ENCODE measurements at regions not wholly inside any gene's neighbourhood (a gene's known extent, or its start where the extent isn't known, plus 50 kb on each side); places are given as distances from the start of the nearest gene placed in this dataset.

DNA sequence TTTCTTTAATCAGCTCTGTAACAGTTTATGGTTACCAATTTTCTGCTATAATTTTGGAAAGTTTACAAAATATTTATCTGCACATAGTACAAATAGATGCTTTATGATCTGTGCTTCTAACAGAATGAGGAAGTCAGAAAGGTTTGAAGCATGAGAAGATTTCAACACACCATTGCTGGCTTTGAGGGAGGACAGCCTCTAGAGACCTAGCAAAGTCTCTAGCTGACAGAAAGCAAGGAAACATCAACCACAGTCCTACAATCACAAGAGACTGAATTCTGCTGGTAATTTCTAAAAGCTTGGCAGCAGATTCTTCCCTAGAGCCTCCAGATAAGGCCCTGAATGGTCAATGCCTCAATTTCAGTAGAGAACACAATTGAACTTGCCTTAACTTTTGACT is 750.8 kb upstream of the SLC35B3 start:
- Histone ChIP-seq H3K9ac (ENCODE audit: low read length in 2 of 2) (no peak overlapping the region), H3K4me3 (ENCODE audit: low read length in 2 of 2) (no peak overlapping the region), H3K4me1 (ENCODE audit: control insufficient read depth, insufficient read depth, low read length) (no peaks in the 10 kb centered on the region), H3K27ac (ENCODE audit: low read length) (no peak overlapping the region), H3K36me3 (ENCODE audit: control insufficient read depth in 2 of 2, insufficient read depth in 2 of 2, low read length in 2 of 2) (no peaks in the 10 kb centered on the region), H3K27me3 (ENCODE audit: control insufficient read depth in 1 of 2, insufficient read depth in 2 of 2, low read length in 2 of 2) (no peaks in the 10 kb centered on the region), H3K9me3 (ENCODE audit: control insufficient read depth in 2 of 2, low read length in 2 of 2) (peaks cover 0 to 2% of the 10 kb centered on the region in 2 donors)

DNA sequence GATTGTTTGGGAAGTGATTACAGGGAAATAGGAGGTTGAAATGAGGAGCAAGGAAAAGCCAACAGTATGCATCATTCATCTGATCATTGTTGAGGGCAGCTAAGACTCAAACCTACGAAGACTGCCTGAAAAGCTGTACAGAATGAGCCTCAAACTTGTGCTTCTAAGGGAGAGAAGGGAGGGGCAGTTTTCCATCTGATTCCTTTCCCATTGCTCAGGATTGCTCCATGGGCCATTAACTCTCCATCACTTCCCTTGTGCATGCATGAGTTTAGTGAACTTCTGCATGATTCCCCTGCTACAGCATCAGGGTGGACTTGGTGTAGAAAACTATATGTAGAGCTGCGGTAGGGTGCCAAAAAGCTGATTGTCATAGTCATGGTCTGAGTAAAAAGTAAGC is 742.7 kb upstream of the SLC35B3 start:
- no peak overlapping the region for H3K9ac ChIP-seq (ENCODE audit: low read length in 2 of 2)
- H3K4me3 ChIP-seq (ENCODE audit: low read length in 2 of 2), result no peak overlapping the region
- no peaks in the 10 kb centered on the region for H3K4me1 ChIP-seq (ENCODE audit: control insufficient read depth, insufficient read depth, low read length)
- no peak overlapping the region for H3K27ac ChIP-seq (ENCODE audit: low read length)
- H3K27me3 ChIP-seq (ENCODE audit: control insufficient read depth in 1 of 2, insufficient read depth in 2 of 2, low read length in 2 of 2), result no peaks in the 10 kb centered on the region
- no peaks in the 10 kb centered on the region for H3K36me3 ChIP-seq (ENCODE audit: control insufficient read depth in 2 of 2, insufficient read depth in 2 of 2, low read length in 2 of 2)
- no peaks in the 10 kb centered on the region for H3K9me3 ChIP-seq (ENCODE audit: control insufficient read depth in 2 of 2, low read length in 2 of 2)

DNA sequence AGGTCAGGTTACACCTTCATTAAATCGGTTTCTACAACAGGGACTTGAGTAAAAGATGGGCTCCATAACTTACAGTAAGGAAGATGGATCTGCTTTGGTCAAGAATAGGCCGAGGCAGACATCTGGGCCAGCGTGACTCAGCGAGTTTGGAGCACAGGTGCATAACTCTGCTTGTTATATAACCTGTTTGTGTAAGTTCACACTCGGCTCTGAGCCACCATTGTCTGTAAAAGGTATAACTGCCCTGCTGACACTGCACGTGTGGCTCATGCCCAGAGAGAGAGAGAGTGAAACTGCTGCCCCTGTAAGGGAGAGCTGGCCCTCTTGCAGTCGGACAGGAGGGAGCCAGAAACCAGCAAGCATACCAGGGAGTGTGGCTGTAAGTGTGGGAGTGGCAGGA is 737.9 kb upstream of the SLC35B3 start:
- H3K27ac ChIP-seq (ENCODE audit: low read length), result no peak overlapping the region
- H3K9ac ChIP-seq (ENCODE audit: low read length in 2 of 2), result no peak overlapping the region
- no peak overlapping the region for H3K4me3 ChIP-seq (ENCODE audit: low read length in 2 of 2)
- H3K36me3 ChIP-seq (ENCODE audit: control insufficient read depth in 2 of 2, insufficient read depth in 2 of 2, low read length in 2 of 2), result no peaks in the 10 kb centered on the region
- H3K27me3 ChIP-seq (ENCODE audit: control insufficient read depth in 1 of 2, insufficient read depth in 2 of 2, low read length in 2 of 2), result no peaks in the 10 kb centered on the region
- H3K4me1 ChIP-seq (ENCODE audit: control insufficient read depth, insufficient read depth, low read length), result no peaks in the 10 kb centered on the region
- no peaks in the 10 kb centered on the region for H3K9me3 ChIP-seq (ENCODE audit: control insufficient read depth in 2 of 2, low read length in 2 of 2)

DNA sequence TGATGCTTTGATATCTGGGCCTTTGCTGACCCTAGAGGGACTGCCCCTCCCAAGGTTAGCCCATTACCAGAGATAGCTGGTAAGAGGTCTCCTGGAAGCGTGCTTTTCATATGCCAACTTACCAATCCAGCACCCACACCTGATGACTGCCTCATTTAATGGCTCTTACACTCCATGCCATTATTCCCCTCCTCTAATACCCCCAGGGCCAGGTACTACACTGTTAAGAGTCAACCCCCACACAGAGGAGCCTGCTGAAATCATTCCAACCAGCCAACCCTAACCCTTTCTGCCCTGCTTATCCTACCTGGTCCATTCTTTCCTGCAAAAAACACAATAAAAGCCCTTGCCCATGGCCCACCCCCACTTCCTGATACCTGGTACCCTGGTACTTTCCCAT is 736.8 kb upstream of the SLC35B3 start:
- no peak overlapping the region for H3K9ac ChIP-seq (ENCODE audit: low read length in 2 of 2)
- no peaks in the 10 kb centered on the region for H3K9me3 ChIP-seq (ENCODE audit: control insufficient read depth in 2 of 2, low read length in 2 of 2)
- no peaks in the 10 kb centered on the region for H3K36me3 ChIP-seq (ENCODE audit: control insufficient read depth in 2 of 2, insufficient read depth in 2 of 2, low read length in 2 of 2)
- no peak overlapping the region for H3K4me3 ChIP-seq (ENCODE audit: low read length in 2 of 2)
- H3K27me3 ChIP-seq (ENCODE audit: control insufficient read depth in 1 of 2, insufficient read depth in 2 of 2, low read length in 2 of 2), result no peaks in the 10 kb centered on the region
- no peak overlapping the region for H3K27ac ChIP-seq (ENCODE audit: low read length)
- no peaks in the 10 kb centered on the region for H3K4me1 ChIP-seq (ENCODE audit: control insufficient read depth, insufficient read depth, low read length)

DNA sequence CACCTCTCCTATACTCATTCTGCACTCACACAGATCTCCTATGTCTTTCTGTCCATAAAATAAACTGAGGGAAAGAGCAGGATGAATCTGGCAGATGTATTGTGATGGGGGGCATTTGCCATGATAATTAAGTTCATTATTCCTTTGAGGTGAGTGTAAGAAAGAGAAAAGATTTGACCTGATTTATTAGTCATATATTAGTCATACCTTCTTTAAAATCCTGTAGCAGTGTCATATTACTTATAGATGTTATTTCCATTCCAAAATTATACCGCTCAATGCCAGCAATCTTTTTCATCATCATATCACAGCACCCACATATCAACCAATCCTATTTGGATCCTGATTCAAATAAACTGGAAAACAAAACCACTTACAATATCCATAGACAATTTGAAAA is 733.3 kb upstream of the SLC35B3 start:
- Histone ChIP-seq H3K36me3 (ENCODE audit: control insufficient read depth in 2 of 2, insufficient read depth in 2 of 2, low read length in 2 of 2) (no peaks in the 10 kb centered on the region), H3K4me1 (ENCODE audit: control insufficient read depth, insufficient read depth, low read length) (no peaks in the 10 kb centered on the region), H3K9me3 (ENCODE audit: control insufficient read depth in 2 of 2, low read length in 2 of 2) (no peaks in the 10 kb centered on the region), H3K27ac (ENCODE audit: low read length) (no peak overlapping the region), H3K4me3 (ENCODE audit: low read length in 2 of 2) (no peak overlapping the region), H3K9ac (ENCODE audit: low read length in 2 of 2) (no peak overlapping the region), H3K27me3 (ENCODE audit: control insufficient read depth in 1 of 2, insufficient read depth in 2 of 2, low read length in 2 of 2) (no peaks in the 10 kb centered on the region)

DNA sequence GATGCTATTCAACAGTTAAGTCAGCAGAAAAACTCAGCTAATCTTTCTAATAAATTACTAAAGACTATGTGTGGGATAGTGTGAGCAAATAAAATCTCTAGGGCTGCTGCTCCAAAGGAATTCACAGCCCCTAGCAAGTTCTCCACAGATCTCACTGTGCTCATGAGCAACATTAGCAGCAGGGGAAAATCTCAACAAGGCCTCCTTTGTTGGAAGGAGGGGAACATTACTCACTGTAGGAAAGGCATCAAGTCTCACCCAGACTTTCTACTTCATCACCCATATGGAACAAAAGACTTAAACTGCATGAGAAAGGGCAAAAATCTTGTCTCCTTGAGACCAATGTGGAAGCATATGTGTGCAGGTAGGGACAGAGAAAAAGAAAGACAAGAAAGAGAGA is 726.4 kb upstream of the SLC35B3 start:
- H3K9ac ChIP-seq (ENCODE audit: low read length in 2 of 2), result no peak overlapping the region
- H3K27me3 ChIP-seq (ENCODE audit: control insufficient read depth in 1 of 2, insufficient read depth in 2 of 2, low read length in 2 of 2), result no peaks in the 10 kb centered on the region
- H3K9me3 ChIP-seq (ENCODE audit: control insufficient read depth in 2 of 2, low read length in 2 of 2), result no peaks in the 10 kb centered on the region
- no peaks in the 10 kb centered on the region for H3K36me3 ChIP-seq (ENCODE audit: control insufficient read depth in 2 of 2, insufficient read depth in 2 of 2, low read length in 2 of 2)
- no peaks in the 10 kb centered on the region for H3K4me1 ChIP-seq (ENCODE audit: control insufficient read depth, insufficient read depth, low read length)
- H3K27ac ChIP-seq (ENCODE audit: low read length), result no peak overlapping the region
- H3K4me3 ChIP-seq (ENCODE audit: low read length in 2 of 2), result no peak overlapping the region

DNA sequence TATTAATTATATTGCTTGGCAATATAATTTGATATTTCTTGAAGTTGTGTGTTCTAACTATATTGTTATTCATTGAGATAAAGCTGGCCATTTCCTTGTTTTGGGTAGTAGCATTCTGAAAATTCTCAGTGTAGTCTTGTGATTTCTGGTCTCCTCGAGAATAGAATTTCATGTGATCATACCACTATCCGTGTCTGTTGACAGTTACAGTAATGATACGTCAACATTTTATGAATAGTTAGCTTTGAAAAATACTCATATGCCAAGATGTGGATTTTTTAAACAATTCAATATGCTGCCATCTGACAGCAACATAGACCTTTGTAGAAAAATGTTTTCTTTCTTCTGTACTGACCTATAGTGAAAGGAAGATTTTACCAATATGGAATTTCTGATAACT is 723.7 kb upstream of the SLC35B3 start:
- no peak overlapping the region for H3K9ac ChIP-seq (ENCODE audit: low read length in 2 of 2)
- H3K27ac ChIP-seq (ENCODE audit: low read length), result no peak overlapping the region
- no peaks in the 10 kb centered on the region for H3K9me3 ChIP-seq (ENCODE audit: control insufficient read depth in 2 of 2, low read length in 2 of 2)

DNA sequence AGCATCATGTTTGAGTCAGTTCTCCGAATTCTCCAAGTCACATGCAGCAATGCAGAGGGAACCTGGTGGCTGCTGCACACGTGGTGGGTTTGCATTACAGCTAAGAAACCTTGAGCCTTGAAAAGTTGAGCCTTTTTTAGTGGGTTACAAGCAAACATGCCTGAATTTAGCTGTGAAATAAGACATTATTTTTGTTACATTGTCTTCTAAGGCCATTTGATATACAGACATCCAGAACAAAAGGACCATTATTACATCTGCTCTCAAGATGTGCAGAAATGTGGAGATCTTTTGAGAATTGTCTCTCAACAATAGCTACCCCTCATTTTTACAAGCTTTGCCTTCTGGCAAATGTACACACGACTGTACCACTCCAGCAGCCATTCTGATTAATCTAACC is 720.5 kb upstream of the SLC35B3 start:
- no peaks in the 10 kb centered on the region for H3K27me3 ChIP-seq (ENCODE audit: control insufficient read depth in 1 of 2, insufficient read depth in 2 of 2, low read length in 2 of 2)
- no peak overlapping the region for H3K4me3 ChIP-seq (ENCODE audit: low read length in 2 of 2)
- H3K4me1 ChIP-seq (ENCODE audit: control insufficient read depth, insufficient read depth, low read length), result no peaks in the 10 kb centered on the region
- H3K36me3 ChIP-seq (ENCODE audit: control insufficient read depth in 2 of 2, insufficient read depth in 2 of 2, low read length in 2 of 2), result no peaks in the 10 kb centered on the region
- no peak overlapping the region for H3K27ac ChIP-seq (ENCODE audit: low read length)
- H3K9ac ChIP-seq (ENCODE audit: low read length in 2 of 2), result no peak overlapping the region
- H3K9me3 ChIP-seq (ENCODE audit: control insufficient read depth in 2 of 2, low read length in 2 of 2), result no peaks in the 10 kb centered on the region

More for the DNA sequence above, 723.7 kb upstream of the SLC35B3 start:
- H3K4me3 ChIP-seq (ENCODE audit: low read length in 2 of 2), result no peak overlapping the region
- no peaks in the 10 kb centered on the region for H3K27me3 ChIP-seq (ENCODE audit: control insufficient read depth in 1 of 2, insufficient read depth in 2 of 2, low read length in 2 of 2)
- H3K36me3 ChIP-seq (ENCODE audit: control insufficient read depth in 2 of 2, insufficient read depth in 2 of 2, low read length in 2 of 2), result no peaks in the 10 kb centered on the region
- no peaks in the 10 kb centered on the region for H3K4me1 ChIP-seq (ENCODE audit: control insufficient read depth, insufficient read depth, low read length)

DNA sequence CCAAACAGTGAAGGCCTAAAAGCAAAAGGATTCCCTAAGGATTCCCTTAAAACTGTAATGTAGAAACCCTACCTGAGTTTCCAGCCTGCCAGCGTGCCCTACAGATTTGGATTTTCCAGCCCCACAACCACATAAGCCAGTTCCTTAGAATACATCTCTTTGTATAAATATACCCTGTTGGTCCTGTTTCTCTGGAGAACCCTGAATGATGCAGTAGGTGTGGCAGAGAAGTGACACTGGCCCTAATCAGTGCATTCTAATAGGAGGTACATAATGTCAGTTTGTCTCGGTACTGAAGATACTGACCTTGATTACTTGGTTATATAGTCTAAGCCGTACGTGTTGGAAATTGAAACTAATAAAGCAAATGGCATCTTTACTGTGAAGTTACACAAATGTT is 707.8 kb upstream of the SLC35B3 start:
- Histone ChIP-seq H3K36me3 (ENCODE audit: control insufficient read depth in 2 of 2, insufficient read depth in 2 of 2, low read length in 2 of 2) (no peaks in the 10 kb centered on the region), H3K9me3 (ENCODE audit: control insufficient read depth in 2 of 2, low read length in 2 of 2) (peaks cover 0 to 5% of the 10 kb centered on the region in 2 donors), H3K9ac (ENCODE audit: low read length in 2 of 2) (no peak overlapping the region), H3K27me3 (ENCODE audit: control insufficient read depth in 1 of 2, insufficient read depth in 2 of 2, low read length in 2 of 2) (no peaks in the 10 kb centered on the region), H3K4me3 (ENCODE audit: low read length in 2 of 2) (no peak overlapping the region), H3K27ac (ENCODE audit: low read length) (no peak overlapping the region), H3K4me1 (ENCODE audit: control insufficient read depth, insufficient read depth, low read length) (peaks cover 3% of the 10 kb centered on the region)

DNA sequence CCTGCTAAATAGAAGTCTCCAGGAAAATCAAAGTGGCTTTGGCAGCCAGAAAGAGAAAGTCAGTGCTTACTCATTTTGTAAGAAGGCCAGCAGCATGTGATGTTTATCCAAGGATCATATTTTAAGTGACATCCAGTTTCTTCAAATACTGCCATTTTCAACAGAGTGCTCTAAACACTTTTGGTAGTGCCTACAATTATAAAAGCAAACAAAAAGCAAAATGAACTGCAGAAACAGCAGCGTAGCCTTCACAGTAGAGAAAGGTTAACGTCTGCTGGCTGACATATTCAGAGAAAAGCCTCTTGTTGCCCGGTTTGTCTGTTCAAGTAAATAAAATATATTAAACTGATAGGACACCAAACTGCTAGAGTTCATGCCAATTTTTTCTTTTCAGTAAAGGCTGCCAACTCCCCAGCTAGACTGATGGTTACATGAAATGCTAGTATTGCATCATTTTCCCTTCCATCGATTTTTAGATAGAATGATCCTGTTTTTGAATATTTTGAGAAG is 705.7 kb upstream of the SLC35B3 start:
- no peak overlapping the region for H3K27ac ChIP-seq (ENCODE audit: low read length)

DNA sequence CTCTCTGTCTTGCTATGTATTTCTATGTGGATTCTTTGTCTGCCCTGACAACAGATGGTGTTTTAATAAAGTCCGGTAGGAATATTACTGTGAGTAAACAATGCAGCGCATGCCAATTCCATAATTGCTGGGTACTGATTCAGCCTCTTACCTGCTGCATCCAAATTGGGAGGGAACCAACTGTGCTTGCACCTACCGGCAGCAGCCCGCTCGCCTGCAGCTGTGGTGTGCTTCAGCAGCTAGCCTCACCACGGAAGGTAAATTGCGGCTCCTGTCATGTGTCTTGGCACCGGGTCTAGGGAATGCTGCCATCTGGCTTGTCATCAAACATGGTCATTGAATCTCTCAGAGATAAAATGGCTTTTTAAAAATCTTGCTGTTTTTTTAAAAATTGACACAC is 704.8 kb upstream of the SLC35B3 start:
- Histone ChIP-seq H3K9me3 (ENCODE audit: control insufficient read depth in 2 of 2, low read length in 2 of 2) (peaks cover 0 to 5% of the 10 kb centered on the region in 2 donors), H3K27me3 (ENCODE audit: control insufficient read depth in 1 of 2, insufficient read depth in 2 of 2, low read length in 2 of 2) (no peaks in the 10 kb centered on the region), H3K9ac (ENCODE audit: low read length in 2 of 2) (no peak overlapping the region), H3K36me3 (ENCODE audit: control insufficient read depth in 2 of 2, insufficient read depth in 2 of 2, low read length in 2 of 2) (no peaks in the 10 kb centered on the region), H3K4me3 (ENCODE audit: low read length in 2 of 2) (no peak overlapping the region), H3K4me1 (ENCODE audit: control insufficient read depth, insufficient read depth, low read length) (peaks cover 3% of the 10 kb centered on the region), H3K27ac (ENCODE audit: low read length) (no peak overlapping the region)

More for the DNA sequence above, 705.7 kb upstream of the SLC35B3 start:
- Histone ChIP-seq H3K9ac (ENCODE audit: low read length in 2 of 2) (no peak overlapping the region), H3K36me3 (ENCODE audit: control insufficient read depth in 2 of 2, insufficient read depth in 2 of 2, low read length in 2 of 2) (no peaks in the 10 kb centered on the region), H3K27me3 (ENCODE audit: control insufficient read depth in 1 of 2, insufficient read depth in 2 of 2, low read length in 2 of 2) (no peaks in the 10 kb centered on the region), H3K4me1 (ENCODE audit: control insufficient read depth, insufficient read depth, low read length) (peaks cover 3% of the 10 kb centered on the region), H3K9me3 (ENCODE audit: control insufficient read depth in 2 of 2, low read length in 2 of 2) (peaks cover 0 to 5% of the 10 kb centered on the region in 2 donors), H3K4me3 (ENCODE audit: low read length in 2 of 2) (peak overlapping the region in 1 of 2 donors; percentile 35)

Data from stomach smooth muscle (tissue), 2 donors.